OCI-LY7 (cell line): ENCODE measurements at regions not wholly inside any gene's neighbourhood (a gene's known extent, or its start where the extent isn't known, plus 50 kb on each side); places are given as distances from the start of the nearest gene placed in this dataset.

ENCODE experiments used
- BruUV-seq: library from RNA; stranded (reverse); fragments of 400-500 nt; replicated peaks from 2 replicates; lab custom pipeline; 2021; lab: Mats Ljungman, UMichigan
- CTCF ChIA-PET: fragments of 300-600 bp; sonication (Branson Sonifier 250); formaldehyde crosslinking; loops from one replicate; lab custom pipeline; 2022; ENCODE audit warnings: antibody characterized with exemption; ENCODE audit not compliant: unreplicated experiment; lab: Charles Lee
- POLR2A ChIA-PET: fragments of 300-600 bp; sonication (Branson Sonifier 250); formaldehyde crosslinking; loops from one replicate; lab custom pipeline; 2022; ENCODE audit warnings: antibody characterized with exemption; lab: Charles Lee
- DNase-seq: peaks from one replicate; pipeline ENCODE4 v3.0.0-alpha.2; 2015; ENCODE audit warnings: low spot score
- H2AFZ ChIP-seq: fragments of 200-600 bp; sonication (generic), shearing (Covaris generic); 2 replicates; pipeline ENCODE4 v1.6.1; 2014; ENCODE audit warnings: mild to moderate bottlenecking, antibody characterized with exemption, low read length, moderate library complexity
- H3K27ac ChIP-seq: fragments of 200-600 bp; sonication (generic); 2 replicates; pipeline ENCODE4 v1.5.1; 2014; ENCODE audit warnings: mixed run types, low read depth, mild to moderate bottlenecking, moderate library complexity, low read length, inconsistent platforms; ENCODE audit not compliant: poor library complexity, severe bottlenecking
- H3K36me3 ChIP-seq: fragments of 200-600 bp; sonication (generic); 2 replicates; pipeline ENCODE4 v1.6.1; 2014; ENCODE audit warnings: mild to moderate bottlenecking, antibody characterized with exemption, low read length, moderate library complexity, mixed read lengths; ENCODE audit not compliant: insufficient read depth
- H3K4me1 ChIP-seq: fragments of 200-600 bp; sonication (generic); 2 replicates; pipeline ENCODE4 v1.5.1; 2014; ENCODE audit warnings: mild to moderate bottlenecking, low read length; ENCODE audit not compliant: insufficient read depth, poor library complexity, severe bottlenecking
- H3K4me2 ChIP-seq: fragments of 200-600 bp; sonication (generic); 2 replicates; pipeline ENCODE4 v1.6.1; 2014; ENCODE audit warnings: mild to moderate bottlenecking, low read length
- H3K4me3 ChIP-seq: fragments of 200-600 bp; sonication (generic); 2 replicates; pipeline ENCODE4 v1.5.1; 2014; ENCODE audit warnings: mild to moderate bottlenecking, low read depth, low read length; ENCODE audit not compliant: poor library complexity, severe bottlenecking
- H3K79me2 ChIP-seq: fragments of 200-600 bp; sonication (generic); 2 replicates; pipeline ENCODE4 v1.6.1; 2016; ENCODE audit warnings: low read depth, mild to moderate bottlenecking, low read length, moderate library complexity, mixed read lengths; ENCODE audit not compliant: insufficient read depth
- H3K9me2 ChIP-seq: fragments of 200-600 bp; sonication (generic); 2 replicates; pipeline ENCODE4 v1.6.1; 2016; ENCODE audit warnings: mild to moderate bottlenecking, low read length, mixed read lengths; ENCODE audit not compliant: insufficient read depth
- H3K9me3 ChIP-seq: fragments of 200-600 bp; sonication (generic); 2 replicates; pipeline ENCODE4 v1.6.1; 2014; ENCODE audit warnings: mild to moderate bottlenecking, mixed run types, low read length, mixed read lengths
- H4K20me1 ChIP-seq: fragments of 200-600 bp; sonication (generic); 2 replicates; pipeline ENCODE4 v1.6.1; 2014; ENCODE audit warnings: mild to moderate bottlenecking, antibody characterized with exemption, low read length, moderate library complexity, mixed read lengths; ENCODE audit not compliant: insufficient read depth
- CTCF ChIP-seq: fragments of 200-600 bp; sonication (generic); conservative IDR thresholded peaks from 2 replicates; pipeline ENCODE4 v1.5.1; 2014; ENCODE audit warnings: mild to moderate bottlenecking, antibody characterized with exemption, low read length, moderate library complexity, mixed read lengths
- EZH2phosphoT487 ChIP-seq: fragments of 200-600 bp; sonication (generic); IDR thresholded peaks from 2 replicates; pipeline ENCODE4 v1.6.1; 2018; ENCODE audit warnings: low read depth, borderline replicate concordance, mild to moderate bottlenecking, mixed run types, antibody characterized with exemption, low read length, moderate library complexity, mixed read lengths
- intact Hi-C: fragments of 100-400 bp; cut with micrococcal nuclease; formaldehyde crosslinking; loops from one replicate; pipeline ENCODE4 v1.10.0; 2022; ENCODE audit not compliant: unreplicated experiment

GRCh38 chr13:24012648-24013047 lies 115.3 kb upstream of the C1QTNF9B start:
- no peaks in the 10 kb centered on the region for H3K9me3 ChIP-seq

GRCh38 chr13:24013189-24013588 lies 115.9 kb upstream of the C1QTNF9B start:
- DNase-seq: no peak
- no peaks in the 10 kb centered on the region for H3K9me2 ChIP-seq
- H3K79me2 ChIP-seq: no peaks in the 10 kb centered on the region
- ChIA-PET POLR2A (interaction anchor here (0.6 kb wide), 1 partner anchor 1850 kb away, joined by 3 read pairs; no protein-coding TSS in a partner anchor), CTCF (no interaction called here)
- no peaks in the 10 kb centered on the region for H3K4me1 ChIP-seq
- BruUV-seq: no TSS peak
- no peak overlapping the region for H3K4me3 ChIP-seq
- H3K4me2 ChIP-seq: no peak overlapping the region
- H4K20me1 ChIP-seq: no peaks in the 10 kb centered on the region
- no peaks in the 10 kb centered on the region for H3K9me3 ChIP-seq
- no peaks in the 10 kb centered on the region for H3K36me3 ChIP-seq
- intact Hi-C loops: loop anchor here (10.0 kb wide), 1 partner anchor 712 kb away; no protein-coding TSS in a partner anchor
- TF ChIP-seq CTCF (no peak), EZH2phosphoT487 (no peak)
- no peak overlapping the region for H3K27ac ChIP-seq
- H2AFZ ChIP-seq: no peak overlapping the region

More at GRCh38 chr13:24012648-24013047, 115.3 kb upstream of the C1QTNF9B start:
- Histone ChIP-seq H3K36me3 (no peaks in the 10 kb centered on the region), H3K4me2 (no peak overlapping the region), H3K79me2 (no peaks in the 10 kb centered on the region), H2AFZ (no peak overlapping the region), H4K20me1 (no peaks in the 10 kb centered on the region), H3K4me3 (no peak overlapping the region), H3K27ac (no peak overlapping the region), H3K9me2 (no peaks in the 10 kb centered on the region), H3K4me1 (no peaks in the 10 kb centered on the region)
- ChIA-PET CTCF (no interaction called here), POLR2A (no interaction called here)
- intact Hi-C loops: loop anchor here (10.0 kb wide), 1 partner anchor 712 kb away; no protein-coding TSS in a partner anchor
- no peak for DNase-seq
- TF ChIP-seq EZH2phosphoT487: no peak
- TF ChIP-seq CTCF: no peak
- BruUV-seq: no TSS peak

- ChIA-PET CTCF (no interaction called here), POLR2A (interaction anchor here (0.6 kb wide), 1 partner anchor 1490 kb away, joined by 5 read pairs; no protein-coding TSS in a partner anchor)
- no peaks in the 10 kb centered on the region for H4K20me1 ChIP-seq
- no peaks in the 10 kb centered on the region for H3K4me1 ChIP-seq
- no peak for DNase-seq
- no peaks in the 10 kb centered on the region for H3K9me3 ChIP-seq
- H3K4me2 ChIP-seq: no peak overlapping the region
- no peaks in the 10 kb centered on the region for H3K79me2 ChIP-seq
- no peaks in the 10 kb centered on the region for H3K9me2 ChIP-seq
- no peak overlapping the region for H3K4me3 ChIP-seq
- TF ChIP-seq EZH2phosphoT487 (no peak), CTCF (no peak)
- H2AFZ ChIP-seq: no peak overlapping the region
- H3K27ac ChIP-seq: no peak overlapping the region
- no peaks in the 10 kb centered on the region for H3K36me3 ChIP-seq
- BruUV-seq: no TSS peak
- intact Hi-C loops: loop anchor here (10.0 kb wide), 1 partner anchor 709 kb away; no protein-coding TSS in a partner anchor
Observed at GRCh38 chr13:24016046-24016445, 118.7 kb upstream of the C1QTNF9B start.
